Ecto neural progenitor cell (in vitro differentiated cells): ENCODE measurements at regions not wholly inside any gene's neighbourhood (a gene's known extent, or its start where the extent isn't known, plus 50 kb on each side); places are given as distances from the start of the nearest gene placed in this dataset.

Experiments used
- DNase-seq: peaks from one replicate; pipeline ENCODE4 v3.0.0-alpha.2; 2018; ENCODE audit warnings: low spot score

GRCh38 chr18:71011389-71011788 is 722.5 kb downstream of the SOCS6 start:
- DNase-seq, result no peak

- DNase-seq, result no peak
These were observed 719.4 kb downstream of the SOCS6 start for GRCh38 chr18:71008257-71008656.

- DNase-seq, result no peak
These were observed 712.8 kb downstream of the SOCS6 start for GRCh38 chr18:71001597-71001996.

GRCh38 chr18:70998490-70998889 is 709.6 kb downstream of the SOCS6 start:
- no peak for DNase-seq

GRCh38 chr18:70994116-70994515 is 705.3 kb downstream of the SOCS6 start:
- DNase-seq, result no peak

GRCh38 chr18:70991577-70991976 is 702.7 kb downstream of the SOCS6 start:
- DNase-seq, result no peak

- no peak for DNase-seq
These were observed 697.1 kb downstream of the SOCS6 start for GRCh38 chr18:70985948-70986347.

GRCh38 chr18:70982292-70982691 is 693.4 kb downstream of the SOCS6 start:
- no peak for DNase-seq

- no peak for DNase-seq
These were observed 692.7 kb downstream of the SOCS6 start for GRCh38 chr18:70981400-70982140.

- no peak for DNase-seq
These were observed 684.8 kb downstream of the SOCS6 start for GRCh38 chr18:70973626-70974025.

GRCh38 chr18:70966419-70966818 is 677.6 kb downstream of the SOCS6 start:
- no peak for DNase-seq

GRCh38 chr18:70961939-70962338 is 673.1 kb downstream of the SOCS6 start:
- DNase-seq, result no peak

- DNase-seq, result no peak
These were observed 667.7 kb downstream of the SOCS6 start for GRCh38 chr18:70956554-70956953.

GRCh38 chr18:70936160-70936559 is 647.3 kb downstream of the SOCS6 start:
- DNase-seq, result no peak

- no peak for DNase-seq
These were observed 643.3 kb downstream of the SOCS6 start for GRCh38 chr18:70931942-70932814.

- DNase-seq, result no peak
These were observed 632.1 kb downstream of the SOCS6 start for GRCh38 chr18:70920840-70921374.

GRCh38 chr18:70907673-70908072 is 618.8 kb downstream of the SOCS6 start:
- no peak for DNase-seq

GRCh38 chr18:70892381-70892780 is 603.5 kb downstream of the SOCS6 start:
- DNase-seq, result no peak

GRCh38 chr18:70870292-70870691 is 581.4 kb downstream of the SOCS6 start:
- no peak for DNase-seq

- no peak for DNase-seq
These were observed 559.5 kb downstream of the SOCS6 start for GRCh38 chr18:70848329-70848728.

- DNase-seq, result no peak
These were observed 551.8 kb downstream of the SOCS6 start for GRCh38 chr18:70840649-70841048.

- DNase-seq, result no peak
These were observed 538.8 kb downstream of the SOCS6 start for GRCh38 chr18:70827632-70828031.

GRCh38 chr18:70826571-70826970 is 537.7 kb downstream of the SOCS6 start:
- no peak for DNase-seq
